ENCODE measurements at regions not wholly inside any gene's neighbourhood (a gene's known extent, or its start where the extent isn't known, plus 50 kb on each side); places are given as distances from the start of the nearest gene placed in this dataset.

DNA sequence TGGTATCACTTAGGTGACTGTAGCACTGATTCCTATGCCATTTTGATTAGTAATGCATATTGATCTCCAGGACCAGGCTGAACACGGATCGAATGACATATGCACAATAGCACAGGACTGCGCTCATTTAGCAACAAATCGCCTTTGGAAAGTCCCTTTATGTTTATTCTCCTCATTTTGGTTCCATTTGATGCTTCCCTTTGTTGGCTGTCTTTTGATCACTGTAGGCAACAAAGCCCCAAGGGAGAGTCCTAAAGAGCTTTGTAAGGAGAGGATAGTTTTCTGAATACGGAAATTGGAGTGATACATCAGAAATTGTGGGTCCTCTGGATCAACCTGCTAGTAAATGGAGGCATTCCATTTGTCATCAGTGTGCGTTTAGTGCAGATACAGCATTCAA, 1111.4 kb downstream of the SORCS1 start:
- no peak for TF ChIP-seq CTCF (IDR thresholded peaks at IDR 0.05)
- DNase-seq (ENCODE audit: low spot score) (no peak), ATAC-seq (ENCODE audit: low FRiP score) (no peak)

DNA sequence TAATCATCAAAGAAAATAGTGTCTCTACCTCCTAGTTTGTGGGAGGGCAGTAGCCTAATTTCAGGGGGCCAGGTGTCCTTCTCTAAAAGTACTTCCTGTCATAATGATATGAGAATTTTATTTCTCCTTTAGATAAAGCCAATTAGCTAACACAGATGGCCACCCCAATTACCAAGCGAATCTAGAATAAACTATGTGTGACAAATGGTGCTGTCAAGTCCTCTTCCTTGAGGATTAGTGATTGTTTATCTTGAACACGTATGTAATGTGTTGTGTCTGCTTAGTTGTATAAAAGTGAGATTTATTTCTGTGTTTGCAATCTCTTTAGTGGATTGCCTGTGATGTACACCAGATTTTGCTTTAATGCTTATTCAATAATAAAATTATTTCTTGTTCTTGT, 1120.0 kb downstream of the SORCS1 start:
- no peak for DNase-seq (ENCODE audit: low spot score)
- TF ChIP-seq CTCF (IDR thresholded peaks at IDR 0.05) = no peak
- ATAC-seq (ENCODE audit: low FRiP score) = no peak

DNA sequence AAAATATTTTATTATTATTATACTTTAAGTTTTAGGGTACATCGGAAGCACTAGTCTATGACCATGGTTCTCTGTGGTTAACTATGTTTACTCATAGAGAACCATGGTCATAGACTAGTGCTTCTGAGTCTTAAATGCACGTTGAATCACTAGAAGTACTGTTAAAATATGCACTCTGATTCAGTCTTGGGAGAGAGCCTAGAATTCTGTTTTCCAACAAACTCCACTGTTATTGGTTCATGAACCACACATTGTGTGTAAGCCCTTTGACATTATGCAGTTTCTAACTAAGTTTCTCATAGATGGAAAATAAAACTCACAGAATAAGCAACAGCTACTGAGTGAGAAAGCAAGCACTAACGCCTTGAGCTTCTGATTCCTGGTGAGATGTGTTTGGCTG, 1120.6 kb downstream of the SORCS1 start:
- DNase-seq (ENCODE audit: low spot score) (no peak), ATAC-seq (ENCODE audit: low FRiP score) (no peak)
- TF ChIP-seq CTCF (IDR thresholded peaks at IDR 0.05) = no peak

- DNase-seq (ENCODE audit: low spot score) = no peak
- no peak for ATAC-seq (ENCODE audit: low FRiP score)
- no peak for TF ChIP-seq CTCF (IDR thresholded peaks at IDR 0.05)
Observed at GRCh38 chr10:106038246-106038645, 1126.3 kb downstream of the SORCS1 start.

GRCh38 chr10:106033065-106033464, 1131.4 kb downstream of the SORCS1 start:
- no peak for TF ChIP-seq CTCF (IDR thresholded peaks at IDR 0.05)
- no peak for ATAC-seq (ENCODE audit: low FRiP score)

GRCh38 chr10:106032450-106033002, 1132.0 kb downstream of the SORCS1 start:
- no peak for TF ChIP-seq CTCF (IDR thresholded peaks at IDR 0.05)
- DNase-seq (ENCODE audit: low spot score) (no peak), ATAC-seq (ENCODE audit: low FRiP score) (no peak)

More at GRCh38 chr10:106033065-106033464, 1131.4 kb downstream of the SORCS1 start:
- no peak for DNase-seq (ENCODE audit: low spot score)

DNA sequence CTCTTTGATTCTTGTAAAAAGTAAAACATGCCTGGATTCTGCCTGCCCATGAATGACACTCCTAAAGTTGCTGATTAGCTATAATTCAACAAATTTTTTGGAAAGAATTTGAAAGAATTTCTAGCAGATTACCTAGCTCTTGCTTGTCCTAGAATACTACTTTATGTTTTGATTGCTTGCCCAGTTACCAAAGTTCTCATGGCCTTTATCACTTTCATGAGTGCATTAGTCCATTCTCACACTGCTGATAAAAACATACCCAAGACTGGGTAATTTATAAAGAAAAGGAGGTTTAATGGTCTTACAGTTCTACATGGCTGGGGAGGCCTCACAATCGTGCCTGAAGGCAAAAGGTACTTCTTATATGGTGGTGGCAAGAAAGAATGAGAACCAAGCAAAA, 1137.3 kb downstream of the SORCS1 start:
- no peak for ATAC-seq (ENCODE audit: low FRiP score)
- no peak for TF ChIP-seq CTCF (IDR thresholded peaks at IDR 0.05)
- DNase-seq (ENCODE audit: low spot score) = no peak

All from omental fat pad (tissue), 3 donors.